ENCODE measurements at regions not wholly inside any gene's neighbourhood (a gene's known extent, or its start where the extent isn't known, plus 50 kb on each side); places are given as distances from the start of the nearest gene placed in this dataset.

DNA sequence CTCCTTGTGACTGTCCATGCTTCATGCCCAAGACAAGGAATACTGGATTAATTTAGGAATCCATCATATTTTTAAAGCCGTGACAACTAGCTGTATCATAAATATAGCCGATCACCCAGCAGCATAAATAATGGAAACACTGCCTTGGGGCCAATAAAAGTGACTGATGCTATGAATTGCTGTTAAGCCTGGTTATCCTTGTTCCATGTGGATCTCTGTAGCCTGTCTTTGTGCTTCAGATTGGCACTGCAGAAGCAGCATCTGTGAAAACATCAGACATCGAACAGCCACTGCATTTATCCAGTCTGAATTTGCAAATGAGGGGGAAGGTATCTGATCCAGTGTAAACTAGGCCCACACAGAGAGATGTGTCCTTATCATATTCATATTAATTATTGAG lies 1181.8 kb downstream of the SORCS1 start:
- no peak overlapping the region for H4K5ac ChIP-seq (ENCODE audit: insufficient read length, low read depth, low read length)
- no peak for FAIRE-seq

More for the DNA sequence above, 1181.8 kb downstream of the SORCS1 start:
- TF ChIP-seq SUZ12 (IDR thresholded peaks at IDR 0.05; ENCODE audit: low read length), result no peak
- no peak for TF ChIP-seq TEAD4 (IDR thresholded peaks at IDR 0.05; ENCODE audit: low read depth, low read length)
- TF ChIP-seq HDAC6 (IDR thresholded peaks at IDR 0.05; ENCODE audit: low read depth, low read length), result no peak
- no peak for TF ChIP-seq SP4 (IDR thresholded peaks at IDR 0.05; ENCODE audit: low read length)
- TF ChIP-seq EGR1 (IDR thresholded peaks at IDR 0.05; ENCODE audit: borderline replicate concordance, low read depth, low read length), result no peak
- TF ChIP-seq TBP (IDR thresholded peaks at IDR 0.05; ENCODE audit: low read depth, low read length), result no peak
- TF ChIP-seq POLR2A (IDR thresholded peaks at IDR 0.05; ENCODE audit: control extremely low read depth in 1 of 2, low read depth in 2 of 2, low read length in 2 of 2), result no peak
- no peak for TF ChIP-seq SIRT6 (IDR thresholded peaks at IDR 0.05; ENCODE audit: low read length)
- TF ChIP-seq RFX5 (IDR thresholded peaks at IDR 0.05; ENCODE audit: borderline replicate concordance, low read depth, low read length), result no peak
- no peak for TF ChIP-seq EZH2 (IDR thresholded peaks at IDR 0.05; ENCODE audit: low read depth, low read length, severe bottlenecking)
- TF ChIP-seq TCF12 (IDR thresholded peaks at IDR 0.05; ENCODE audit: low read depth, low read length), result no peak
- no peak for TF ChIP-seq BCL11A (IDR thresholded peaks at IDR 0.05; ENCODE audit: low read depth in 2 of 2, low read length in 2 of 2)
- no peak for TF ChIP-seq BACH1 (IDR thresholded peaks at IDR 0.05; ENCODE audit: low read length)
- TF ChIP-seq RBBP5 (IDR thresholded peaks at IDR 0.05; ENCODE audit: borderline replicate concordance, low read depth, low read length), result no peak
- TF ChIP-seq, protein P1, sequence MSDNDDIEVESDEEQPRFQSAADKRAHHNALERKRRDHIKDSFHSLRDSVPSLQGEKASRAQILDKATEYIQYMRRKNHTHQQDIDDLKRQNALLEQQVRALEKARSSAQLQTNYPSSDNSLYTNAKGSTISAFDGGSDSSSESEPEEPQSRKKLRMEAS (IDR thresholded peaks at IDR 0.05), result no peak
- no peak overlapping the region for H2BK5ac ChIP-seq (ENCODE audit: low read depth, low read length)
- H3K4ac ChIP-seq (replicated peaks; ENCODE audit: insufficient read length, low read depth, low read length), result no peak overlapping the region
- no peak overlapping the region for H4K8ac ChIP-seq (ENCODE audit: extremely low read depth, insufficient read depth, low read length)
- WGBS, 2 experiments (ENCODE audit: extremely low coverage in 1 of 2, insufficient coverage in 1 of 2, insufficient read length in 1 of 2, insufficient replicate concordance in 2 of 2, low coverage in 1 of 2, low lambda C conversion rate in 2 of 2, missing lambda C conversion rate in 1 of 2), result 87% methylated on average over 3 of the region's 3 CpGs; no CpG with 5 or more reads in 1 of the 2 experiments
- POLR2A ChIA-PET (ENCODE audit: partially characterized antibody), result no interaction called here
- no peak overlapping the region for H3K27ac ChIP-seq (ENCODE audit: low read depth, low read length)
- H4K20me1 ChIP-seq (replicated peaks in 1 of 2; ENCODE audit: control insufficient read depth in 1 of 2, insufficient read depth in 2 of 2, low read length in 2 of 2), result no peaks in the 10 kb centered on the region
- no peak overlapping the region for H3K56ac ChIP-seq (replicated peaks; ENCODE audit: insufficient read length, low read depth, low read length)
- H3K79me2 ChIP-seq (ENCODE audit: control insufficient read depth in 1 of 2, insufficient read depth in 2 of 2, low read length in 2 of 2), result no peaks in the 10 kb centered on the region
- peaks cover 0 to 1% (median 0%) of the 10 kb centered on the region in 4 experiments; a peak in 1 of 7 replicates for H3K27me3 ChIP-seq (replicated peaks in 1 of 4; ENCODE audit: control insufficient read depth in 3 of 4, extremely low read depth in 1 of 4, insufficient read depth in 3 of 4, low read length in 3 of 4)
- no peak overlapping the region for H3K4me3 ChIP-seq (ENCODE audit: extremely low read depth in 1 of 4, insufficient read depth in 2 of 4, low read depth in 3 of 4, low read length in 4 of 4)
- H3K23me2 ChIP-seq (ENCODE audit: low read depth, low read length), result no peaks in the 10 kb centered on the region
- no peak for DNase-seq (ENCODE audit: low read depth in 1 of 2, low spot score in 2 of 2)
- no peak overlapping the region for H3K14ac ChIP-seq (ENCODE audit: insufficient read length)
- no peaks in the 10 kb centered on the region for H3K4me1 ChIP-seq (replicated peaks in 1 of 4; ENCODE audit: control insufficient read depth in 3 of 4, insufficient read depth in 4 of 4, low read length in 3 of 4)
- no peaks in the 10 kb centered on the region for H3K36me3 ChIP-seq (ENCODE audit: control insufficient read depth in 2 of 4, insufficient read depth in 4 of 4, low read length in 3 of 4)
- H3K4me2 ChIP-seq (ENCODE audit: insufficient read depth in 1 of 2, low read depth in 2 of 2, low read length in 2 of 2), result no peak overlapping the region
- H3K79me1 ChIP-seq (ENCODE audit: low read depth, low read length), result no peaks in the 10 kb centered on the region
- CTCF ChIA-PET (ENCODE audit: partially characterized antibody), result interaction anchor here (6.6 kb wide), 1 partner anchor 8 kb away, joined by 32 read pairs; no protein-coding TSS in a partner anchor
- no peak overlapping the region for H2BK20ac ChIP-seq (ENCODE audit: low read length)
- no peak overlapping the region for H3K23ac ChIP-seq (ENCODE audit: insufficient read length)
- H2BK15ac ChIP-seq (ENCODE audit: low read length), result no peak overlapping the region
- no peaks in the 10 kb centered on the region for H3K9me3 ChIP-seq (ENCODE audit: insufficient read depth in 2 of 2, low read depth in 1 of 2, low read length in 1 of 2)
- H4K91ac ChIP-seq (replicated peaks; ENCODE audit: insufficient read length, low read length), result no peak overlapping the region
- no peak overlapping the region for H2BK120ac ChIP-seq (replicated peaks; ENCODE audit: low read depth, low read length)
- no peak overlapping the region for H2BK12ac ChIP-seq (ENCODE audit: low read depth, low read length)
- H3K9ac ChIP-seq (replicated peaks in 1 of 4; ENCODE audit: extremely low read depth in 1 of 4, low read depth in 3 of 4, low read length in 3 of 4), result no peak overlapping the region
- no peak overlapping the region for H2AK5ac ChIP-seq (ENCODE audit: low read depth, low read length)
- H2AFZ ChIP-seq (ENCODE audit: low read length), result no peak overlapping the region
- no peak overlapping the region for H3K18ac ChIP-seq (ENCODE audit: extremely low read depth, low read length)
